ENCODE measurements at regions not wholly inside any gene's neighbourhood (a gene's known extent, or its start where the extent isn't known, plus 50 kb on each side); places are given as distances from the start of the nearest gene placed in this dataset.

DNA sequence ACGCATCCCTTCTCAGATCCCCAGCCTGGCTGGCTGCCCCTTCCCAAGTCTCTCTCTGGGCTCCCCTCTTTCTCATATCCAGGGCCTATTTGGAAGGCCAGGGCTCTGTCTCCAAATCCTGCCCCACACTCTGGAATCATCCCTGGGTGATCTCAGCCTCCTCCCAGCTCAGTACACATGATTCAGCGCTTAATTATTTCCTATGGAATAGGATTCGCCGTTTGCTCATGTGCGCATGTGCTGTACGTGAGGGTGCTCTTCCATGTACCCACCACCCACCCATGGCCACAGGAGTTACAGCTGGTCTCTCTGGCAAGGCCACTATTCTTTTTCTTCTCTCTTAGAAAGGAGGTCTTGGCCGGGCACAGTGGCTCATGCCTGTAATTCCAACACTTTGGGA, 81.7 kb upstream of the FOXP4 start:
- ATAC-seq (replicated peaks in 1 of 4) (no peak), DNase-seq (no peak)
- Mint-ChIP-seq H3K4me3 (no peak overlapping the region), H3K27ac (peak overlapping the region in 1 of 2 donors; percentile 31), H3K9me3 (no peaks in the 10 kb centered on the region), H3K4me1 (peaks cover 0 to 3% (median under 1%) of the 10 kb centered on the region in 3 donors), H3K27me3 (peaks cover 47 to 66% of the 10 kb centered on the region in 2 donors), H3K36me3 (no peaks in the 10 kb centered on the region)
- no peaks in the 10 kb centered on the region for H3K9me3 ChIP-seq
- ChIA-PET POLR2A (no interaction called here), CTCF (interaction anchor here in 1 of 2 donors (0.9 kb wide), 1 partner anchor 22 kb away, joined by 3 read pairs; no protein-coding TSS in a partner anchor)
- H3K4me3 ChIP-seq (ENCODE audit: control insufficient read depth in 1 of 2, extremely low read depth in 1 of 2, low read length in 1 of 2) = no peak overlapping the region
- H3K27ac ChIP-seq (ENCODE audit: low read length) = no peak overlapping the region
- H3K36me3 ChIP-seq (ENCODE audit: control insufficient read depth in 2 of 2, extremely low read depth in 1 of 2, insufficient read depth in 1 of 2, low read length in 1 of 2) = no peaks in the 10 kb centered on the region
- H3K4me1 ChIP-seq (ENCODE audit: control insufficient read depth in 1 of 2, extremely low read depth in 1 of 2, insufficient read depth in 2 of 2, low read length in 2 of 2) = peaks cover 0 to under 1% of the 10 kb centered on the region in 2 experiments
- H3K27me3 ChIP-seq (replicated peaks in 1 of 2; ENCODE audit: control insufficient read depth in 2 of 2, extremely low read depth in 1 of 2, insufficient read depth in 2 of 2, low read length in 1 of 2) = peaks cover 0 to 58% of the 10 kb centered on the region in 2 experiments
- 89% methylated on average over 2 of the region's 7 CpGs for WGBS (ENCODE audit: insufficient coverage)

DNA sequence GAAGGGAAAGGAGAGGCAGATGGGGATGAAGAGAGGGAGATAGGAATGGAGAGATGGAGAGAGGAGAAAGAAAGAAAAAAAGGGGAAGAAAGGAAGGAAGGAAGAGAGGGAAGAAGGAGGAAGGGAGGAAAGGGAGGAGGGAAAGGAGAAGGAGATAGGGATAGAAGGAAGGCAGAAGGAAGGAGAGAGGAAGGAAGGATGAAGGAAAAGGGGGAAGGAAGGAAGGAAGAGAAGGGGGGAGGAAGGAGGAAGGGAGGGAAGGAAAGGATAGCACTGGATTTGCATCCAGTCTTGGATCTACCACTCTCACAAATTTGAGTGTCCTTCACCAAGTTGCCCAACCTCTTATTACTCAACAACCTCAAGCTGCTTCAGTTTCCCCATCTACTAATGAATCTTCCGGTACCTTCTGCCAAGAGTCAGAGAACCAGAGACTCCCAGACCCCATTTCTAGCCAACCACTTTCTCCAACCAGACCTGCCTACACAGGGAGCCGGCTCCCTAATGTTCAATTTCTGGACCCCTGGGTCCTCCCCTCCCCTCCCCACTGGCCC, 79.7 kb upstream of the FOXP4 start:
- H3K4me3 ChIP-seq (ENCODE audit: control insufficient read depth in 1 of 2, extremely low read depth in 1 of 2, low read length in 1 of 2) = no peak overlapping the region
- peaks cover 3 to 75% of the 10 kb centered on the region in 2 experiments for H3K27me3 ChIP-seq (replicated peaks in 1 of 2; ENCODE audit: control insufficient read depth in 2 of 2, extremely low read depth in 1 of 2, insufficient read depth in 2 of 2, low read length in 1 of 2)
- 44% methylated on average over 2 of the region's 2 CpGs for WGBS (ENCODE audit: insufficient coverage)
- CTCF ChIA-PET = interaction anchor here (0.6 to 0.7 kb wide), 4 partner anchors 48 to 212 kb away, joined by 3 to 5 read pairs (median 4); no protein-coding TSS in a partner anchor
- DNase-seq = no peak
- Mint-ChIP-seq H3K36me3 (no peaks in the 10 kb centered on the region), H3K27ac (no peak overlapping the region), H3K9me3 (no peaks in the 10 kb centered on the region), H3K4me3 (no peak overlapping the region), H3K27me3 (peaks cover 57 to 68% of the 10 kb centered on the region in 2 donors), H3K4me1 (peaks cover 6 to 12% (median 7%) of the 10 kb centered on the region in 3 donors)
- ATAC-seq (replicated peaks in 1 of 4) = no peak
- H3K4me1 ChIP-seq (ENCODE audit: control insufficient read depth in 1 of 2, extremely low read depth in 1 of 2, insufficient read depth in 2 of 2, low read length in 2 of 2) = peaks cover 2 to 13% of the 10 kb centered on the region in 2 experiments
- H3K27ac ChIP-seq (ENCODE audit: low read length) = no peak overlapping the region
- no peaks in the 10 kb centered on the region for H3K36me3 ChIP-seq (ENCODE audit: control insufficient read depth in 2 of 2, extremely low read depth in 1 of 2, insufficient read depth in 1 of 2, low read length in 1 of 2)
- POLR2A ChIA-PET = interaction anchor here in 1 of 2 donors (0.6 to 0.7 kb wide), 2 partner anchors 124 to 437 kb away, joined by 4 to 8 read pairs; no protein-coding TSS in a partner anchor
- no peaks in the 10 kb centered on the region for H3K9me3 ChIP-seq

DNA sequence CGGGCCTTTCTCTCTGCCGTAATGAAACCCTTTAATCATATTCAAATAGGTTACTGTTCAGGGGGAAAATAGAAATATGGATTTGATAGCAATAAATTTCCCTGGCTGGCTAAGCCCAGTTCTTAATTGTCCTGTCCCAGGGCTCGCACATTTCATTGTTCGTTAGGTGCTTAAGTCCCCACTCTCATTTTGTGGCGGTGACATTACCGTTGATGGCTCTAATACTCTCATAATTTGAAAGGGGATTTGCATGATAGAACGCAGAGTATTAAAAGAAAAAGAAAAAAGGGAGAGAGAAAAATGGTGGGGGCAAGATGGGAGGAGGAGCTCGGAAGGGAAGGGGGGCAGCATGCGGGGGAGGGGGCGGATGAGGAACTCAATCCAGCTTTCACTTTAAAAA, 79.1 kb upstream of the FOXP4 start:
- H3K27me3 ChIP-seq (replicated peaks in 1 of 2; ENCODE audit: control insufficient read depth in 2 of 2, extremely low read depth in 1 of 2, insufficient read depth in 2 of 2, low read length in 1 of 2) = peaks cover 3 to 80% of the 10 kb centered on the region in 2 experiments
- no peak overlapping the region for H3K4me3 ChIP-seq (ENCODE audit: control insufficient read depth in 1 of 2, extremely low read depth in 1 of 2, low read length in 1 of 2)
- Mint-ChIP-seq H3K27ac (no peak overlapping the region), H3K9me3 (no peaks in the 10 kb centered on the region), H3K27me3 (peaks cover 59 to 72% of the 10 kb centered on the region in 2 donors), H3K4me1 (peaks cover 6 to 12% (median 7%) of the 10 kb centered on the region in 3 donors), H3K4me3 (no peak overlapping the region), H3K36me3 (no peaks in the 10 kb centered on the region)
- ATAC-seq (replicated peaks in 1 of 4) (no peak), DNase-seq (no peak)
- WGBS (ENCODE audit: insufficient coverage) = no CpG with 5 or more reads among the region's 10 CpGs
- ChIA-PET CTCF (interaction anchor here (0.6 to 0.7 kb wide), 2 partner anchors 48 to 97 kb away, joined by 4 to 5 read pairs; no protein-coding TSS in a partner anchor), POLR2A (interaction anchor here in 1 of 2 donors (0.6 to 0.7 kb wide), 2 partner anchors 124 to 438 kb away, joined by 4 to 8 read pairs; no protein-coding TSS in a partner anchor)
- H3K9me3 ChIP-seq = no peaks in the 10 kb centered on the region
- peaks cover 2 to 13% of the 10 kb centered on the region in 2 experiments for H3K4me1 ChIP-seq (ENCODE audit: control insufficient read depth in 1 of 2, extremely low read depth in 1 of 2, insufficient read depth in 2 of 2, low read length in 2 of 2)
- H3K27ac ChIP-seq (ENCODE audit: low read length) = no peak overlapping the region
- H3K36me3 ChIP-seq (ENCODE audit: control insufficient read depth in 2 of 2, extremely low read depth in 1 of 2, insufficient read depth in 1 of 2, low read length in 1 of 2) = no peaks in the 10 kb centered on the region

DNA sequence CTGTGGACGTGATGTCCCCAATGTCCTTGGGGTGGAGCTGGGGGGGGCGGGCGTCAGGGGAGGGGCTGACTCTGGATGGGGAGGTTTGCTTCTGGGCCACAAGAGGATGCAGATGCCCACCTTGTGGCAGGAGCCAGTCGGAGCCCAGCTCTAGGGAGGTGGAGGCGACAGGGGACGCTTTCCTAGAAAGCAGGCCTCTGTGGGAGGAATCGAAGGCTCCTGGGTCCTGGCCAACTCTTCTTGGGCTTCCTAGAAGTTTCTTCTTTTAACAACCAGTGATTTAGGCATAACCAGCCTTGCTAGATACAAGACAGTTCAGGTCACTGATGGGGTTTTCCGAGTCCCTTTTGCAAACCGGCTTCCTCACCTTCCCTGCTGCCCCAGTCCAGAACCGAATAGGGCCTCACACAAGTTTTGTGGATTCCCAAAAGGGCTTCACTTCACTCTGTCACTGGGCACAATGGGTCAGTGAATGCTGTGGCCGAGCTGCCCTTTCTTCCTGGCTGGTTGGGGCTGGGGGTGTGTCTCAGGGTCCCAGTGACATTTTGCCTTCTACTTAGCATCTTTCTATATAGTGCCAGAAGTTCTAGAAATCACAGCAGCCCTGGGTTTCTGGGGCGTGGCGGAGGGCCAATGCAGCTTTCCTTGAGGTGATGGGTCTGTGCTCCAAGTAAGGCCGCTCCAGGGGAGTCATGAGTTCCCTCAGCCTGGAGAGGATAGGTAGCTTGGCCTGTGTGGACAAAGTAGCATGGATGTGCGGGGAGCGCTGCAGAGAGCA, 78.4 kb upstream of the FOXP4 start:
- DNase-seq (no peak), ATAC-seq (replicated peaks in 1 of 4) (no peak)
- no peaks in the 10 kb centered on the region for H3K9me3 ChIP-seq
- no peak overlapping the region for H3K27ac ChIP-seq (ENCODE audit: low read length)
- H3K27ac Mint-ChIP-seq = no peak overlapping the region
- WGBS (ENCODE audit: insufficient coverage) = 89% methylated on average over 8 of the region's 16 CpGs
- no peak overlapping the region for H3K4me3 Mint-ChIP-seq
- H3K36me3 ChIP-seq (ENCODE audit: control insufficient read depth in 2 of 2, extremely low read depth in 1 of 2, insufficient read depth in 1 of 2, low read length in 1 of 2) = no peaks in the 10 kb centered on the region
- H3K4me1 ChIP-seq (ENCODE audit: control insufficient read depth in 1 of 2, extremely low read depth in 1 of 2, insufficient read depth in 2 of 2, low read length in 2 of 2) = peaks cover 2 to 13% of the 10 kb centered on the region in 2 experiments
- H3K27me3 ChIP-seq (replicated peaks in 1 of 2; ENCODE audit: control insufficient read depth in 2 of 2, extremely low read depth in 1 of 2, insufficient read depth in 2 of 2, low read length in 1 of 2) = peaks cover 3 to 75% of the 10 kb centered on the region in 2 experiments
- H3K9me3 Mint-ChIP-seq = no peaks in the 10 kb centered on the region
- no peaks in the 10 kb centered on the region for H3K36me3 Mint-ChIP-seq
- CTCF ChIA-PET = no interaction called here
- H3K27me3 Mint-ChIP-seq = peaks cover 67 to 75% of the 10 kb centered on the region in 2 donors
- H3K4me1 Mint-ChIP-seq = peaks cover 6 to 12% (median 7%) of the 10 kb centered on the region in 3 donors
- H3K4me3 ChIP-seq (ENCODE audit: control insufficient read depth in 1 of 2, extremely low read depth in 1 of 2, low read length in 1 of 2) = no peak overlapping the region
- POLR2A ChIA-PET = no interaction called here

DNA sequence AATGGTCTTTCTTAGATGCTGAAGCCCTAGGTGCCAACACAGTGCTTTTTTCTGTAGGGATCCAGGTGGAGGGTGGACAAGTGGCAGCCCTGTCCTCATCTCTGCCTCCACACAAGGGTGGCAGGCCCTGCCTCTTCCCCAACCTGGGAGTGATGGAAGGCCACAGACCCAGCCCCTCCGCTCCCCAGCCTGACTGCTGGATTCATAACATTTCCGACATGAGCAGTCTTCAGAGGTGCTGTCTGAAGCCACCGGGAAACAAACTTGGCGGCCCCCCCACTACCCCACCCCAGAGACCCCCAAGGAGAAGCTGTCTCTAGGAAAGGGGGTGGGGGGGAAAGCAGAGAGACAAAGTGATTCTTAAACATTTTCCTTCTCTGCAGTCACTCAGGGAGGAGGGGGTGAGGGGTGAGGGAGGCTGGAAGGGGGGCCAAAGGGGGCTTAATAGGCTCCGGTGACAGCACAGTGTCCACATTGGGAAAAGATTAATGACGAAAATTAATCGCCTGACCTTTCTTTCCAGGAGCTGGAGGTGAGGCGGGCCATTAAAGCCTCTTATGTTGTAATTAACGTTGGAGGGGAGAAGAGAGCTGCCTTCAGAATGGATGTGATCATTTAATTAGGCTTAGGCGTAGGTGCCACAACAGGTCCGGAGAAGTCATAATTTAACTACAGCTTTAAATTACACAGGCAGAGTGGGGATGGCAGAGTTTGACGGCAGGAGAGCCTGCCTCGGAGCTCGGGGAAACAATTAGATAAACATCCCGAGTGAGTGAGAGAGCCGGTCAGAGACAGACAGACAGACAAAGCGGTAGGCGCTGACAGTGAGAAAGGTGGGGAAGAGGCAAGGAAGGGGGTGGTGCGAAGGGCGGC, 76.8 kb upstream of the FOXP4 start:
- Histone ChIP-seq H3K36me3 (ENCODE audit: control insufficient read depth in 2 of 2, extremely low read depth in 1 of 2, insufficient read depth in 1 of 2, low read length in 1 of 2) (no peaks in the 10 kb centered on the region), H3K4me3 (ENCODE audit: control insufficient read depth in 1 of 2, extremely low read depth in 1 of 2, low read length in 1 of 2) (peak overlapping the region in 1 of 2 donors; percentile 67), H3K27ac (ENCODE audit: low read length) (no peak overlapping the region), H3K9me3 (no peaks in the 10 kb centered on the region), H3K4me1 (ENCODE audit: control insufficient read depth in 1 of 2, extremely low read depth in 1 of 2, insufficient read depth in 2 of 2, low read length in 2 of 2) (peaks cover 2 to 13% of the 10 kb centered on the region in 2 experiments), H3K27me3 (replicated peaks in 1 of 2; ENCODE audit: control insufficient read depth in 2 of 2, extremely low read depth in 1 of 2, insufficient read depth in 2 of 2, low read length in 1 of 2) (peaks cover 3 to 78% of the 10 kb centered on the region in 2 experiments)
- Mint-ChIP-seq H3K9me3 (no peaks in the 10 kb centered on the region), H3K4me1 (peaks cover 6 to 12% (median 7%) of the 10 kb centered on the region in 3 donors), H3K27me3 (peaks cover 59 to 72% of the 10 kb centered on the region in 2 donors), H3K4me3 (peak overlapping the region; percentile 61 to 66 (median 64)), H3K36me3 (no peaks in the 10 kb centered on the region), H3K27ac (peak overlapping the region in 1 of 2 donors; percentile 62)
- ChIA-PET POLR2A (no interaction called here), CTCF (interaction anchor here in 1 of 2 donors (0.6 kb wide), 1 partner anchor 101 kb away, joined by 4 read pairs; no protein-coding TSS in a partner anchor)
- DNase-seq (no peak), ATAC-seq (replicated peaks in 1 of 4) (no peak)
- 33% methylated on average over 12 of the region's 20 CpGs for WGBS (ENCODE audit: insufficient coverage)

DNA sequence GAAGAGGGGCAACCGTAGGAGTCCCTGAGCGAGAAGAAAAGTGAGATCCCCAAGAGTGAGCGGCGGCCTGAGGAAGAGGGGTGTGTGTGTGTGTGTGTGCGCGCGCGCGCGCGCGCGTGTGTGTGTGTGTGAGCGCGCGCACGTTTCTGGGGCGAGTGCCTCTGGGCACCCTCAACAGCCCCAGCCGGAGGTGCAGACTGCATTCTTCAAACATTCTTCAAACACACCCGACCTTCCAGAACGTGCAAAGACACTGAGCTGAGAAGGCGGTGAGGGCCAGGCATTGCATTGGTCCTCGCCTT, 76.2 kb upstream of the FOXP4 start:
- Mint-ChIP-seq H3K9me3 (no peaks in the 10 kb centered on the region), H3K27me3 (peaks cover 57 to 69% of the 10 kb centered on the region in 2 donors), H3K27ac (peak overlapping the region in 1 of 2 donors; percentile 62), H3K4me3 (peak overlapping the region; percentile 61 to 66 (median 64)), H3K4me1 (peaks cover 6 to 12% (median 7%) of the 10 kb centered on the region in 3 donors), H3K36me3 (no peaks in the 10 kb centered on the region)
- WGBS (ENCODE audit: insufficient coverage) = 7% methylated on average over 6 of the region's 23 CpGs
- DNase-seq (peak in 6 of 35 experiments; percentile 2 to 23 (median 12)), ATAC-seq (replicated peaks in 1 of 4) (peak; percentile 41 to 64 (median 54))
- H3K27me3 ChIP-seq (replicated peaks in 1 of 2; ENCODE audit: control insufficient read depth in 2 of 2, extremely low read depth in 1 of 2, insufficient read depth in 2 of 2, low read length in 1 of 2) = peaks cover 3 to 74% of the 10 kb centered on the region in 2 experiments
- H3K36me3 ChIP-seq (ENCODE audit: control insufficient read depth in 2 of 2, extremely low read depth in 1 of 2, insufficient read depth in 1 of 2, low read length in 1 of 2) = no peaks in the 10 kb centered on the region
- ChIA-PET CTCF (interaction anchor here in 1 of 2 donors (0.6 kb wide), 1 partner anchor 101 kb away, joined by 4 read pairs; no protein-coding TSS in a partner anchor), POLR2A (no interaction called here)
- no peaks in the 10 kb centered on the region for H3K9me3 ChIP-seq
- no peak overlapping the region for H3K27ac ChIP-seq (ENCODE audit: low read length)
- H3K4me1 ChIP-seq (ENCODE audit: control insufficient read depth in 1 of 2, extremely low read depth in 1 of 2, insufficient read depth in 2 of 2, low read length in 2 of 2) = peaks cover 2 to 13% of the 10 kb centered on the region in 2 experiments
- H3K4me3 ChIP-seq (ENCODE audit: control insufficient read depth in 1 of 2, extremely low read depth in 1 of 2, low read length in 1 of 2) = peak overlapping the region; percentile 5 to 67
